GM10266 (cell line): ENCODE measurements at regions not wholly inside any gene's neighbourhood (a gene's known extent, or its start where the extent isn't known, plus 50 kb on each side); places are given as distances from the start of the nearest gene placed in this dataset.

ENCODE experiments used
- DNase-seq: peaks from one replicate; pipeline ENCODE4 v3.0.0; 2012; ENCODE audit errors: extremely low spot score
- CTCF ChIP-seq: IDR thresholded peaks from 2 replicates; pipeline ENCODE4 v1.5.1; 2012; ENCODE audit warnings: mild to moderate bottlenecking, low read depth; ENCODE audit not compliant: control insufficient read depth, insufficient read depth; ENCODE audit errors: missing control alignments

GRCh38 chr12:4202487-4202886 lies 71.1 kb upstream of the CCND2 start:
- no peak for DNase-seq
- TF ChIP-seq CTCF = no peak

GRCh38 chr12:4201333-4202100 lies 72.0 kb upstream of the CCND2 start:
- no peak for TF ChIP-seq CTCF
- DNase-seq = no peak

- DNase-seq = no peak
- no peak for TF ChIP-seq CTCF
These were observed 75.4 kb upstream of the CCND2 start for GRCh38 chr12:4197922-4198763.

DNA sequence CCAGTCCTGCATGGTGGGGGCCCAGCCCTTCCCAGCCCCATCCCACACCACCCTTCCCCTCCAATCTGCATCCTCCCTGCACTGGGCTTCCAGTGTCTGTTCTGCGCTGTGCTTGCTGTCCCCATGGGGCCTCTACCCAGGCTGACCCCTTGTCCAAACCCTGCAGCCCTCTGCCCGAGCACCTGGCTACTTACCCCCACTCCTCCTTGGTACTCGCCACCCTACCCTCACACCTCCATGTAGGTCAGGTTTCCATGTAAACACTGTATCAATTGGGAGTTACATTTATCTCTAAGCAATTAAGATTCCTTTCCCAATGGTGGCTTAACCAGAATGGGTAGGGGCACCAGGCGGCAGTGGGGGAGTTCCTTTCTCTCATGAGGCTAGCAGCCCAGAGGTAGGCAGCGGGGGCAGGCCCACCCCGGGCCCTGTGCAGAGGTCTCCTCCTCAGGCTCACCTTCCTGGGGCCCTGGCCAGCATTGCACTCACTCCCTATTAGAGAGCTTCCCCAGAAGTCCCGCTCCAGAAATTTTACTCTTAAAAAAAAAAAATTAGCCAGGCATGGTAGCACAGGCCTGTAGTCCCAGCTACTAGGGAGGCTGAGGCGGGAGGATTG lies 76.6 kb upstream of the CCND2 start:
- TF ChIP-seq CTCF = no peak
- no peak for DNase-seq

DNA sequence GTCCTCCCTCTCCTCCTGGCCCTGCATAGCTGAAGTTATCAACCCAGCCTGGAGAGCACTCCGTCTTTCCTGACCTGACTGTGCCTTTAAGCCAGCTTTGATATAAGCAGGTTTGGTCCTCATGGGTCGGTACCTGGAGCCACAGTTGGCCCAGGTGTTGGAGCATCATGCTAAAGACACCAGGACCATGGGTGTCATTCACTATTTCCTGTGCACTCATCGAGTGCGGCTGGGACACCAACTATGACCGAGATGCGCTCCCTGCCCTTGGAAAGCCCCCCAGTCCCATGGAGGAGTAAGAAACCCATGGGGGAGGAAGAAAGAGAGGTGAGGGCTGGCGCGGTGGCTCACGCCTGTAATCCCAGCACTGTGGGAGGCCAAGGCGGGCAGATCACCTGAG lies 78.9 kb upstream of the CCND2 start:
- no peak for TF ChIP-seq CTCF
- DNase-seq = no peak

- DNase-seq = no peak
- no peak for TF ChIP-seq CTCF
These were observed 79.7 kb upstream of the CCND2 start for GRCh38 chr12:4193821-4194220.
